HCT116 (cell line): ENCODE measurements at regions not wholly inside any gene's neighbourhood (a gene's known extent, or its start where the extent isn't known, plus 50 kb on each side); places are given as distances from the start of the nearest gene placed in this dataset.

Source experiments
- ATAC-seq: fragments of 200-7000 bp; cut with Tn5 transposase; 2 replicates; pipeline ENCODE4 v1.9.1; 2020; ENCODE audit warnings: mild to moderate bottlenecking, moderate library complexity
- BruUV-seq: library from RNA; stranded (reverse); fragments of 400-500 nt; replicated peaks from 2 replicates; lab custom pipeline; 2021; lab: Mats Ljungman, UMichigan
- CTCF ChIA-PET: fragments of 300-600 bp; sonication (Branson Sonifier 250); formaldehyde crosslinking; loops from one replicate; lab custom pipeline; 2021; ENCODE audit warnings: antibody characterized with exemption; lab: Charles Lee
- POLR2A ChIA-PET: fragments of 300-600, 350-600 bp; sonication (Branson Sonifier 250); formaldehyde crosslinking; loops from one replicate; lab custom pipeline; 2021; ENCODE audit warnings: antibody characterized with exemption; lab: Charles Lee
- RAD21 ChIA-PET, 2 experiments: fragments of 300-600 bp; sonication (Branson Sonifier 250); formaldehyde crosslinking; loops; one replicate each; lab custom pipeline; 2023; ENCODE audit warnings: low total read pairs in 2 of 2; ENCODE audit not compliant: uncharacterized antibody in 2 of 2, unreplicated experiment in 2 of 2, low non-redundant PET in 1 of 2; lab: Charles Lee
- DNase-seq: peaks from one replicate; pipeline ENCODE4 v3.0.0-alpha.2; 2010; ENCODE audit warnings: low read depth, low spot score
- H2AFZ ChIP-seq: fragments of 200-600 bp; shearing (Covaris generic), sonication (generic); 2 replicates; pipeline ENCODE4 v1.6.1; 2017; ENCODE audit warnings: low read depth, mixed run types, mixed read lengths, antibody characterized with exemption, low read length; ENCODE audit not compliant: poor library complexity, severe bottlenecking
- H3K27ac ChIP-seq: 2 replicates; pipeline ENCODE4 v1.5.1; 2012; ENCODE audit warnings: low read depth, low read length
- H3K27me3 ChIP-seq: fragments of 200-600 bp; sonication (generic); 2 replicates; pipeline ENCODE4 v1.6.1; 2016; ENCODE audit warnings: mixed run types, low read length, mixed read lengths; ENCODE audit not compliant: insufficient read depth
- H3K36me3 ChIP-seq, 2 experiments: fragments of 200-500 bp in 1 of 2; fragments of 200-600 bp in 1 of 2; sonication (Bioruptor generic) in 1 of 2; sonication (generic) in 1 of 2; 2 replicates each; pipeline versions ENCODE4 v1.5.1 to v1.6.1; 2014 to 2016; ENCODE audit warnings: low read length in 2 of 2, inconsistent platforms in 1 of 2, mixed read lengths in 1 of 2, mixed run types in 1 of 2; ENCODE audit not compliant: insufficient read depth in 2 of 2, control insufficient read depth in 1 of 2
- H3K4me1 ChIP-seq, 2 experiments: fragments of 200-600 bp in 1 of 2; sonication (generic) in 1 of 2; 2 replicates each; pipeline versions ENCODE4 v1.5.1 to v1.6.1; 2012 to 2017; ENCODE audit warnings: low read length in 2 of 2, inconsistent platforms in 1 of 2, mild to moderate bottlenecking in 1 of 2, mixed read lengths in 1 of 2, mixed run types in 1 of 2, moderate library complexity in 1 of 2; ENCODE audit not compliant: insufficient read depth in 2 of 2, control insufficient read depth in 1 of 2
- H3K4me2 ChIP-seq: fragments of 200-600 bp; sonication (generic); 2 replicates; pipeline ENCODE4 v1.6.1; 2017; ENCODE audit warnings: mixed run types, low read length, mixed read lengths
- H3K4me3 ChIP-seq, 2 experiments: fragments of 200-600 bp in 1 of 2; sonication (generic) in 1 of 2; replicated peaks in 1 of 2; 2 replicates each; pipeline ENCODE4 v1.5.1; 2011 to 2016; ENCODE audit warnings: low read length in 2 of 2, control low read depth in 1 of 2, low read depth in 1 of 2, mild to moderate bottlenecking in 1 of 2, mixed read lengths in 1 of 2, mixed run types in 1 of 2
- H3K79me2 ChIP-seq: fragments of 200-600 bp; sonication (generic); 2 replicates; pipeline ENCODE4 v1.6.1; 2017; ENCODE audit warnings: mild to moderate bottlenecking, mixed run types, low read length, moderate library complexity, mixed read lengths; ENCODE audit not compliant: insufficient read depth
- H3K9ac ChIP-seq: fragments of 200-600 bp; sonication (generic); 2 replicates; pipeline ENCODE4 v1.6.1; 2016; ENCODE audit warnings: low read length, mixed read lengths
- H3K9me2 ChIP-seq: fragments of 200-600 bp; sonication (generic), shearing (Covaris generic); 2 replicates; pipeline ENCODE4 v1.6.1; 2017; ENCODE audit warnings: mixed run types, mild to moderate bottlenecking, moderate library complexity; ENCODE audit not compliant: insufficient read depth
- H3K9me3 ChIP-seq, 2 experiments: fragments of 200-500 bp in 1 of 2; fragments of 200-600 bp in 1 of 2; sonication (Bioruptor generic) in 1 of 2; sonication (generic) in 1 of 2; 2 replicates each; pipeline ENCODE4 v1.6.1; 2014 to 2017; ENCODE audit warnings: low read length in 2 of 2, mixed read lengths in 2 of 2, inconsistent platforms in 1 of 2, low read depth in 1 of 2, mild to moderate bottlenecking in 1 of 2, mixed run types in 1 of 2, moderate library complexity in 1 of 2; ENCODE audit not compliant: control insufficient read depth in 1 of 2, insufficient read depth in 1 of 2
- H4K20me1 ChIP-seq: fragments of 200-600 bp; sonication (generic), shearing (Covaris generic); 2 replicates; pipeline ENCODE4 v1.6.1; 2017; ENCODE audit warnings: mixed run types, mild to moderate bottlenecking, moderate library complexity; ENCODE audit not compliant: insufficient read depth
- ATF3 ChIP-seq: IDR thresholded peaks from 2 replicates; pipeline ENCODE4 v1.6.1; 2012
- CBX3 ChIP-seq: IDR thresholded peaks from 2 replicates; pipeline ENCODE4 v1.6.1; 2012; ENCODE audit warnings: low read depth
- CEBPB ChIP-seq: IDR thresholded peaks from 2 replicates; pipeline ENCODE4 v1.6.1; 2012; ENCODE audit warnings: low read depth
- CTCF ChIP-seq, 3 experiments: fragments of 200-600 bp in 1 of 3; sonication (generic) in 1 of 3; IDR thresholded peaks in 2 of 3; conservative IDR thresholded peaks in 1 of 3; 2 replicates each; pipeline ENCODE4 v1.5.1; 2012 to 2017; ENCODE audit warnings: low read depth in 2 of 3, low read length in 2 of 3, antibody characterized with exemption in 1 of 3, borderline replicate concordance in 1 of 3, control low read depth in 1 of 3, mild to moderate bottlenecking in 1 of 3, mixed read lengths in 1 of 3, mixed run types in 1 of 3, moderate library complexity in 1 of 3; ENCODE audit not compliant: insufficient read depth in 1 of 3
- EZH2phosphoT487 ChIP-seq: fragments of 200-600 bp; IDR thresholded peaks from 2 replicates; pipeline ENCODE4 v1.6.1; 2018; ENCODE audit warnings: antibody characterized with exemption, borderline replicate concordance
- FOSL1 ChIP-seq: IDR thresholded peaks from 2 replicates; pipeline ENCODE4 v1.6.1; 2012; ENCODE audit warnings: low read depth
- JUND ChIP-seq: IDR thresholded peaks from 2 replicates; pipeline ENCODE4 v1.6.1; 2012
- POLR2A ChIP-seq: IDR thresholded peaks from 2 replicates; pipeline ENCODE4 v1.7.0; 2011; ENCODE audit warnings: borderline replicate concordance; ENCODE audit not compliant: insufficient read depth, insufficient read length; ENCODE audit errors: extremely low read depth
- POLR2AphosphoS5 ChIP-seq: IDR thresholded peaks from 2 replicates; pipeline ENCODE4 v1.6.1; 2011; ENCODE audit warnings: mild to moderate bottlenecking, low read depth, low read length, moderate library complexity
- RAD21 ChIP-seq: IDR thresholded peaks from 2 replicates; pipeline ENCODE4 v1.6.1; 2012; ENCODE audit warnings: low read depth, mild to moderate bottlenecking
- SP1 ChIP-seq: IDR thresholded peaks from 2 replicates; pipeline ENCODE4 v1.6.1; 2012; ENCODE audit warnings: low read depth
- YY1 ChIP-seq: IDR thresholded peaks from 2 replicates; pipeline ENCODE4 v1.6.1; 2011; ENCODE audit warnings: low read length, low read depth, moderate library complexity, mild to moderate bottlenecking; ENCODE audit not compliant: insufficient replicate concordance; ENCODE audit errors: extremely low read depth
- intact Hi-C: fragments of 100-400 bp; cut with micrococcal nuclease; formaldehyde crosslinking; loops from 2 replicates; pipeline ENCODE4 v1.10.0; 2022

- ChIA-PET CTCF (no interaction called here), RAD21 (no interaction called here), POLR2A (no interaction called here)
- Histone ChIP-seq H3K9me3 (no peaks in the 10 kb centered on the region), H3K36me3 (no peaks in the 10 kb centered on the region), H3K4me1 (no peaks in the 10 kb centered on the region), H3K27ac (no peak overlapping the region), H3K9ac (no peak overlapping the region), H3K4me3 (no peak overlapping the region), H3K79me2 (no peaks in the 10 kb centered on the region), H2AFZ (no peak overlapping the region), H3K4me2 (no peak overlapping the region), H4K20me1 (no peaks in the 10 kb centered on the region; the same call in 1 of the 2 replicates), H3K9me2 (no peaks in the 10 kb centered on the region), H3K27me3 (peaks cover 5% of the 10 kb centered on the region; the same call in 1 of the 2 replicates)
- intact Hi-C loops = no loop called here
- no TSS peak for BruUV-seq
- TF ChIP-seq SP1 (no peak), CEBPB (no peak), JUND (no peak), RAD21 (no peak), CBX3 (no peak), POLR2A (no peak), FOSL1 (no peak), ATF3 (no peak), EZH2phosphoT487 (no peak), CTCF (IDR thresholded peaks at IDR 0.05 in 2 of 3, conservative IDR thresholded peaks at IDR 0.05 in 1 of 3; ENCODE audit: borderline replicate concordance in 1 of 3, insufficient read depth in 1 of 3, low read depth in 2 of 3, low read length in 2 of 3) (no peak), YY1 (no peak), POLR2AphosphoS5 (no peak)
- ATAC-seq (no peak), DNase-seq (no peak)
Measured at GRCh38 chr9:100811643-100812042, 216.9 kb upstream of the PLPPR1 start.
